HG02763 (cell line): ENCODE measurements at regions not wholly inside any gene's neighbourhood (a gene's known extent, or its start where the extent isn't known, plus 50 kb on each side); places are given as distances from the start of the nearest gene placed in this dataset.
"Not testable (repeated sequence)": the region's sequence is repeated elsewhere in the genome, so short reads cannot be mapped to it uniquely, and the experiment has no call there.

Experiments used
- ATAC-seq: cut with Tn5 transposase; IDR thresholded peaks from one replicate; pipeline ENCODE4 v1.9.1; 2021; ENCODE audit warnings: mild to moderate bottlenecking, moderate library complexity; ENCODE audit not compliant: unreplicated experiment

- ATAC-seq = no peak
Observed at GRCh38 chrX:115909017-115909416, 261.5 kb upstream of the AGTR2 start.

- ATAC-seq = no peak
Observed at GRCh38 chrX:115911967-115912366, 258.6 kb upstream of the AGTR2 start.

- ATAC-seq = peak; percentile 95
Observed at GRCh38 chrX:115912372-115912897, 258.1 kb upstream of the AGTR2 start.

- ATAC-seq = peak; percentile 34
Observed at GRCh38 chrX:115913575-115913974, 257.0 kb upstream of the AGTR2 start.

- not testable (repeated sequence) for ATAC-seq
Observed at GRCh38 chrX:115915625-115916024, 254.9 kb upstream of the AGTR2 start.

- ATAC-seq = no peak
Observed at GRCh38 chrX:115929480-115929879, 241.1 kb upstream of the AGTR2 start.

GRCh38 chrX:115936008-115936407, 234.5 kb upstream of the AGTR2 start:
- no peak for ATAC-seq

GRCh38 chrX:115939070-115939469, 231.5 kb upstream of the AGTR2 start:
- peak; percentile 52 for ATAC-seq

GRCh38 chrX:115939636-115940160, 230.8 kb upstream of the AGTR2 start:
- ATAC-seq = no peak

- ATAC-seq = peak; percentile 12
Observed at GRCh38 chrX:115940348-115940747, 230.2 kb upstream of the AGTR2 start.

GRCh38 chrX:115940888-115941332, 229.6 kb upstream of the AGTR2 start:
- ATAC-seq = peak; percentile 65

GRCh38 chrX:115941388-115941787, 229.2 kb upstream of the AGTR2 start:
- no peak for ATAC-seq

GRCh38 chrX:115946059-115946458, 224.5 kb upstream of the AGTR2 start:
- no peak for ATAC-seq

- ATAC-seq = no peak
Observed at GRCh38 chrX:115948018-115948923, 222.3 kb upstream of the AGTR2 start.

GRCh38 chrX:115949900-115950822, 220.4 kb upstream of the AGTR2 start:
- no peak for ATAC-seq

GRCh38 chrX:115952417-115953092, 218.0 kb upstream of the AGTR2 start:
- ATAC-seq = no peak

- no peak for ATAC-seq
Observed at GRCh38 chrX:115957862-115958490, 212.6 kb upstream of the AGTR2 start.

- ATAC-seq = no peak
Observed at GRCh38 chrX:115958687-115959359, 211.7 kb upstream of the AGTR2 start.

GRCh38 chrX:115960440-115961084, 210.0 kb upstream of the AGTR2 start:
- ATAC-seq = no peak
